Endothelial cell of umbilical vein (primary cell): ENCODE measurements at regions not wholly inside any gene's neighbourhood (a gene's known extent, or its start where the extent isn't known, plus 50 kb on each side); places are given as distances from the start of the nearest gene placed in this dataset.

Experiments used
- BruUV-seq: library from RNA; stranded (reverse); fragments of 400-500 nt; replicated peaks from 2 replicates; lab custom pipeline; 2021; lab: Mats Ljungman, UMichigan
- CTCF ChIA-PET: fragments of 300-600, 350-600 bp; sonication (Branson Sonifier 250); formaldehyde crosslinking; loops from one replicate; lab custom pipeline; 2021; ENCODE audit warnings: antibody characterized with exemption, inconsistent platforms; lab: Charles Lee
- POLR2A ChIA-PET: fragments of 300-600, 350-600 bp; sonication (Branson Sonifier 250); formaldehyde crosslinking; loops from one replicate; lab custom pipeline; 2021; ENCODE audit warnings: antibody characterized with exemption, inconsistent platforms; lab: Charles Lee
- DNase-seq: peaks from one replicate; pipeline ENCODE4 v3.0.0-alpha.2; 2011; ENCODE audit warnings: low read depth, low spot score
- FAIRE-seq: peaks from 2 replicates; lab custom pipeline; 2011; peaks lifted over from hg19 to GRCh38; lab: Jason Lieb, UNC
- H2AFZ ChIP-seq: 2 replicates; pipeline ENCODE4 v1.6.0; 2012; ENCODE audit warnings: low read depth, low read length, control low read depth, inconsistent platforms
- H3K27ac ChIP-seq: 2 replicates; pipeline ENCODE4 v1.5.1; 2011; ENCODE audit warnings: low read depth, mild to moderate bottlenecking, control low read depth, low read length, moderate library complexity; ENCODE audit not compliant: insufficient read depth
- H3K27me3 ChIP-seq, 2 experiments: 2 replicates each; pipeline versions ENCODE4 v1.6.0 to v1.6.1; 2011; ENCODE audit warnings: low read length in 2 of 2, mixed read lengths in 1 of 2; ENCODE audit not compliant: control insufficient read depth in 2 of 2, insufficient read depth in 2 of 2
- H3K36me3 ChIP-seq, 2 experiments: 2 replicates in 1 of 2; 3 replicates in 1 of 2; pipeline ENCODE4 v1.5.1; 2011; ENCODE audit warnings: low read length in 2 of 2, mild to moderate bottlenecking in 1 of 2, moderate library complexity in 1 of 2; ENCODE audit not compliant: control insufficient read depth in 2 of 2, insufficient read depth in 2 of 2; ENCODE audit errors: extremely low read depth in 1 of 2
- H3K4me1 ChIP-seq: 3 replicates; pipeline ENCODE4 v1.5.1; 2011; ENCODE audit warnings: mild to moderate bottlenecking, low read length; ENCODE audit not compliant: control insufficient read depth, insufficient read depth; ENCODE audit errors: extremely low read depth
- H3K4me2 ChIP-seq: 2 replicates; pipeline ENCODE4 v1.6.1; 2011; ENCODE audit warnings: low read length, control low read depth, mixed read lengths; ENCODE audit not compliant: insufficient read depth
- H3K4me3 ChIP-seq, 3 experiments: fragments of 200-600 bp in 1 of 3; sonication (generic), shearing (Covaris generic) in 1 of 3; replicated peaks in 1 of 3; 2 replicates each; pipeline ENCODE4 v1.5.1; 2011 to 2016; ENCODE audit warnings: control low read depth in 3 of 3, low read length in 3 of 3, mild to moderate bottlenecking in 2 of 3, inconsistent platforms in 1 of 3, low read depth in 1 of 3, moderate library complexity in 1 of 3; ENCODE audit not compliant: insufficient read depth in 1 of 3
- H3K79me2 ChIP-seq: 2 replicates; pipeline ENCODE4 v1.6.0; 2012; ENCODE audit warnings: low read length, inconsistent platforms; ENCODE audit not compliant: control insufficient read depth, insufficient read depth
- H3K9ac ChIP-seq: replicated peaks from 2 replicates; pipeline ENCODE3; 2011; ENCODE audit warnings: low read length, control low read depth; ENCODE audit not compliant: insufficient read depth; ENCODE audit errors: extremely low read depth
- H3K9me1 ChIP-seq: replicated peaks from 3 replicates; pipeline ENCODE4 v1.6.0; 2011; ENCODE audit warnings: mild to moderate bottlenecking, low read length; ENCODE audit not compliant: control insufficient read depth, insufficient read depth; ENCODE audit errors: extremely low read depth
- H3K9me3 ChIP-seq: replicated peaks from 2 replicates; pipeline ENCODE4 v1.5.1; 2012; ENCODE audit warnings: low read length, inconsistent platforms; ENCODE audit not compliant: control insufficient read depth, insufficient read depth
- H4K20me1 ChIP-seq: replicated peaks from 2 replicates; pipeline ENCODE3; 2011; ENCODE audit warnings: mild to moderate bottlenecking, low read length; ENCODE audit not compliant: control insufficient read depth, insufficient read depth; ENCODE audit errors: extremely low read depth
- EZH2 ChIP-seq: IDR thresholded peaks from 2 replicates; pipeline ENCODE4 v1.6.1; 2012; ENCODE audit warnings: borderline replicate concordance, low read depth, mild to moderate bottlenecking, moderate library complexity, low read length, inconsistent platforms; ENCODE audit not compliant: severe bottlenecking
- FOS ChIP-seq: IDR thresholded peaks from 2 replicates; pipeline ENCODE4 v1.6.1; 2011; ENCODE audit warnings: mild to moderate bottlenecking, low read length, moderate library complexity, borderline replicate concordance; ENCODE audit not compliant: insufficient read depth
- GATA2 ChIP-seq: IDR thresholded peaks from 2 replicates; pipeline ENCODE4 v1.7.0; 2011; ENCODE audit warnings: low read depth, mild to moderate bottlenecking, moderate library complexity, mixed read lengths, low read length; ENCODE audit not compliant: insufficient read length, insufficient read depth
- JUN ChIP-seq: IDR thresholded peaks from 2 replicates; pipeline ENCODE4 v1.6.1; 2011; ENCODE audit warnings: borderline replicate concordance, low read depth; ENCODE audit not compliant: insufficient read length, insufficient read depth
- MYC ChIP-seq: IDR thresholded peaks from one replicate; pipeline ENCODE4 v1.6.1; 2011; ENCODE audit warnings: mild to moderate bottlenecking, low read depth, low read length
- POLR2A ChIP-seq: IDR thresholded peaks from 2 replicates; pipeline ENCODE4 v1.6.1; 2012; ENCODE audit warnings: low read depth, mild to moderate bottlenecking, control low read depth, low read length
- POLR2AphosphoS5 ChIP-seq: IDR thresholded peaks from 2 replicates; pipeline ENCODE4 v1.6.1; 2012; ENCODE audit warnings: low read depth, mild to moderate bottlenecking, control low read depth, low read length, moderate library complexity; ENCODE audit not compliant: insufficient read depth
- dilution Hi-C: fragments of 300-500 bp; cut with MboI; formaldehyde crosslinking; loops from one replicate; pipeline ENCODE4 v1.15.0; 2019; ENCODE audit warnings: low sequenced_read_pairs; ENCODE audit not compliant: extremely low pct_ligation_motif_present
- intact Hi-C: fragments of 100-400 bp; cut with micrococcal nuclease; formaldehyde crosslinking; loops from one replicate; pipeline ENCODE4 v1.10.0; 2022
- TF ChIP-seq, protein P1 (sequence below): IDR thresholded peaks from 2 replicates; pipeline ENCODE4 v1.6.1; 2011; ENCODE audit not compliant: insufficient read depth, insufficient read length
- TF ChIP-seq, protein P2 (sequence below), 2 donors: IDR thresholded peaks; 1 replicate in 1 of 2; 2 replicates in 1 of 2; pipeline ENCODE4 v1.5.1; 2011; ENCODE audit warnings: low read length in 2 of 2, mild to moderate bottlenecking in 2 of 2, moderate library complexity in 2 of 2, control low read depth in 1 of 2, inconsistent platforms in 1 of 2, low read depth in 1 of 2; ENCODE audit not compliant: insufficient read depth in 1 of 2; ENCODE audit errors: extremely low read depth in 1 of 2

- H3K4me2 ChIP-seq = no peak overlapping the region
- POLR2A ChIA-PET = no interaction called here
- peaks cover 0 to 3% of the 10 kb centered on the region in 2 experiments for H3K27me3 ChIP-seq
- H3K9me1 ChIP-seq = no peaks in the 10 kb centered on the region
- no peak for TF ChIP-seq POLR2A
- no peak for TF ChIP-seq FOS
- TF ChIP-seq, protein P1, sequence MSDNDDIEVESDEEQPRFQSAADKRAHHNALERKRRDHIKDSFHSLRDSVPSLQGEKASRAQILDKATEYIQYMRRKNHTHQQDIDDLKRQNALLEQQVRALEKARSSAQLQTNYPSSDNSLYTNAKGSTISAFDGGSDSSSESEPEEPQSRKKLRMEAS = no peak
- no peak for TF ChIP-seq MYC
- no peak for TF ChIP-seq EZH2
- no peak for TF ChIP-seq JUN
- no peak for TF ChIP-seq GATA2
- TF ChIP-seq, protein P2, sequence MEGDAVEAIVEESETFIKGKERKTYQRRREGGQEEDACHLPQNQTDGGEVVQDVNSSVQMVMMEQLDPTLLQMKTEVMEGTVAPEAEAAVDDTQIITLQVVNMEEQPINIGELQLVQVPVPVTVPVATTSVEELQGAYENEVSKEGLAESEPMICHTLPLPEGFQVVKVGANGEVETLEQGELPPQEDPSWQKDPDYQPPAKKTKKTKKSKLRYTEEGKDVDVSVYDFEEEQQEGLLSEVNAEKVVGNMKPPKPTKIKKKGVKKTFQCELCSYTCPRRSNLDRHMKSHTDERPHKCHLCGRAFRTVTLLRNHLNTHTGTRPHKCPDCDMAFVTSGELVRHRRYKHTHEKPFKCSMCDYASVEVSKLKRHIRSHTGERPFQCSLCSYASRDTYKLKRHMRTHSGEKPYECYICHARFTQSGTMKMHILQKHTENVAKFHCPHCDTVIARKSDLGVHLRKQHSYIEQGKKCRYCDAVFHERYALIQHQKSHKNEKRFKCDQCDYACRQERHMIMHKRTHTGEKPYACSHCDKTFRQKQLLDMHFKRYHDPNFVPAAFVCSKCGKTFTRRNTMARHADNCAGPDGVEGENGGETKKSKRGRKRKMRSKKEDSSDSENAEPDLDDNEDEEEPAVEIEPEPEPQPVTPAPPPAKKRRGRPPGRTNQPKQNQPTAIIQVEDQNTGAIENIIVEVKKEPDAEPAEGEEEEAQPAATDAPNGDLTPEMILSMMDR (IDR thresholded peaks at IDR 0.05; ENCODE audit: extremely low read depth in 1 of 2, insufficient read depth in 1 of 2, low read depth in 1 of 2, low read length in 2 of 2) = no peak
- no peak for TF ChIP-seq POLR2AphosphoS5
- H2AFZ ChIP-seq = no peak overlapping the region
- intact Hi-C loops (no loop called here), dilution Hi-C loops (no loop called here)
- DNase-seq (no peak), FAIRE-seq (no peak)
- H3K4me3 ChIP-seq = no peak overlapping the region
- H3K9me3 ChIP-seq = no peaks in the 10 kb centered on the region
- H3K9ac ChIP-seq = no peak overlapping the region
- CTCF ChIA-PET = no interaction called here
- H4K20me1 ChIP-seq = no peaks in the 10 kb centered on the region
- no peaks in the 10 kb centered on the region for H3K4me1 ChIP-seq
- no TSS peak for BruUV-seq
- H3K27ac ChIP-seq = no peak overlapping the region
- no peaks in the 10 kb centered on the region for H3K36me3 ChIP-seq
- no peaks in the 10 kb centered on the region for H3K79me2 ChIP-seq
Measured at GRCh38 chr10:90328459-90328858, 529.4 kb downstream of the HTR7 start.
